H1 (cell line): ENCODE measurements at regions not wholly inside any gene's neighbourhood (a gene's known extent, or its start where the extent isn't known, plus 50 kb on each side); places are given as distances from the start of the nearest gene placed in this dataset.
"Not testable (repeated sequence)": the region's sequence is repeated elsewhere in the genome, so short reads cannot be mapped to it uniquely, and the experiment has no call there.

ENCODE experiments used
- BRCA1 ChIP-seq: IDR thresholded peaks from 2 replicates; pipeline ENCODE4 v1.6.1; 2012; ENCODE audit warnings: low read depth, low read length, improper control_type of control experiment
- CHD2 ChIP-seq: IDR thresholded peaks from 2 replicates; pipeline ENCODE4 v1.6.1; 2012; ENCODE audit warnings: low read length, improper control_type of control experiment
- CREB1 ChIP-seq: IDR thresholded peaks from 2 replicates; pipeline ENCODE4 v1.6.1; 2012; ENCODE audit warnings: inconsistent platforms
- EZH2 ChIP-seq: fragments of 200-600 bp; sonication (generic); IDR thresholded peaks from 2 replicates; pipeline ENCODE4 v1.7.1; 2012; ENCODE audit warnings: low read depth, mild to moderate bottlenecking, moderate library complexity, low read length, inconsistent platforms; ENCODE audit not compliant: severe bottlenecking
- JUN ChIP-seq: IDR thresholded peaks from 2 replicates; pipeline ENCODE4 v1.6.1; 2011; ENCODE audit warnings: low read depth, mild to moderate bottlenecking, improper control_type of control experiment, low read length
- KDM5A ChIP-seq: fragments of 200-600 bp; IDR thresholded peaks from 2 replicates; pipeline ENCODE4 v1.7.1; 2012; ENCODE audit warnings: mild to moderate bottlenecking, low read length, inconsistent platforms, mixed read lengths
- MAFK ChIP-seq: IDR thresholded peaks from 2 replicates; pipeline ENCODE4 v1.6.1; 2012; ENCODE audit warnings: low read depth, mild to moderate bottlenecking, improper control_type of control experiment, low read length
- PHF8 ChIP-seq: fragments of 200-600 bp; sonication (generic); conservative IDR thresholded peaks from 2 replicates; pipeline ENCODE4 v1.7.1; 2012; ENCODE audit warnings: low read depth, mild to moderate bottlenecking, inconsistent platforms, low read length, moderate library complexity
- POLR2A ChIP-seq, 2 experiments: IDR thresholded peaks; 1 replicate in 1 of 2; 2 replicates in 1 of 2; pipeline ENCODE4 v1.6.1; 2011; ENCODE audit warnings: low read depth in 2 of 2, low read length in 2 of 2, mild to moderate bottlenecking in 2 of 2; ENCODE audit errors: control extremely low read depth in 1 of 2
- POLR2AphosphoS5 ChIP-seq: IDR thresholded peaks from 2 replicates; pipeline ENCODE4 v1.6.1; 2011; ENCODE audit warnings: low read depth, low read length
- SUZ12 ChIP-seq: fragments of 200-600 bp; sonication (generic); IDR thresholded peaks from 2 replicates; pipeline ENCODE4 v1.6.1; 2012; ENCODE audit warnings: mild to moderate bottlenecking, inconsistent platforms, low read length, moderate library complexity, mixed read lengths
- TEAD4 ChIP-seq: IDR thresholded peaks from 2 replicates; pipeline ENCODE4 v1.6.1; 2012; ENCODE audit warnings: low read depth, low read length, inconsistent platforms, mixed read lengths
- TF ChIP-seq, protein P1 (sequence below), 3 experiments: IDR thresholded peaks; 1 replicate in 2 of 3; 2 replicates in 1 of 3; pipeline versions ENCODE4 v1.5.1 to v1.6.1; 2011; ENCODE audit warnings: low read length in 3 of 3, mild to moderate bottlenecking in 3 of 3, inconsistent platforms in 2 of 3, low read depth in 1 of 3, moderate library complexity in 1 of 3; ENCODE audit not compliant: insufficient read depth in 1 of 3; ENCODE audit errors: control extremely low read depth in 1 of 3
- TF ChIP-seq, protein P2 (sequence below): IDR thresholded peaks from 2 replicates; pipeline ENCODE4 v1.6.1; 2012; ENCODE audit warnings: low read length, inconsistent platforms

DNA sequence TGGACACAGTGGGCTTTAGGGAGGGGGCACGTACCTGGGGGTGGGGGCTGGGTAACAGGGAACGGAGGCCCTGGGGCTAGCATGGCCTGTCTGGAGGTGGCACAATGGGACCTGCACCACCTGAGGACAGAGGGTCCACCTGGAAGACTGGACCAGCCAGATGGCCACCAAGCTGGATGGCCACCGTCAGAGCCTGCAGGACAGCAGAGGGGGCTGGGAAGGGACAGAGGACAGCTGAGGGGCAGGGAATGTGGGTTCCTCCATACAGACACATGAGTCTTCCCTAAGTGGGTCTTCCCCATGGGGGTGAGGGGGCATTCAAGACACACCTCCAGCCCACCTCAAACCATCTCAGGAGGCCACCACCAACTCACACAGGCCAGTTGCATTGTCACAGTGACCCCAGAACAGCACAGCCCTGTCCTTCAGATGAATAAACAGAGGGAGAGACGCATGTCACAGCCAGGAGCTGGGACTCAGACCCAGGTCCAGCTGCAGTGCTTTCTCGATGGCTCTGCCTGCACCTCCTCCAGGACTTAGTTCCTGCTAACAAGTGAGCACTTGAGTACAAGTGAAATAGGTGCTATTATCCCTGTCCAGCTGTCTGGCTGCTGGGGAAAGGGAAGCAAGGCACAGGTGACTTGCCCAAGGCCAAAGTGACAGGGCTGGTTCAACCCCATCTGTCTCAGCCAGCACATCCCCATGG, 52.4 kb upstream of the CSPG4 start:
- not testable (repeated sequence) for TF ChIP-seq POLR2A (IDR thresholded peaks at IDR 0.05; ENCODE audit: control extremely low read depth in 1 of 2, low read depth in 2 of 2, low read length in 2 of 2); MAFK; BRCA1; POLR2AphosphoS5; SUZ12; KDM5A; CREB1; JUN; PHF8; EZH2; TEAD4; CHD2
- TF ChIP-seq, protein P1, sequence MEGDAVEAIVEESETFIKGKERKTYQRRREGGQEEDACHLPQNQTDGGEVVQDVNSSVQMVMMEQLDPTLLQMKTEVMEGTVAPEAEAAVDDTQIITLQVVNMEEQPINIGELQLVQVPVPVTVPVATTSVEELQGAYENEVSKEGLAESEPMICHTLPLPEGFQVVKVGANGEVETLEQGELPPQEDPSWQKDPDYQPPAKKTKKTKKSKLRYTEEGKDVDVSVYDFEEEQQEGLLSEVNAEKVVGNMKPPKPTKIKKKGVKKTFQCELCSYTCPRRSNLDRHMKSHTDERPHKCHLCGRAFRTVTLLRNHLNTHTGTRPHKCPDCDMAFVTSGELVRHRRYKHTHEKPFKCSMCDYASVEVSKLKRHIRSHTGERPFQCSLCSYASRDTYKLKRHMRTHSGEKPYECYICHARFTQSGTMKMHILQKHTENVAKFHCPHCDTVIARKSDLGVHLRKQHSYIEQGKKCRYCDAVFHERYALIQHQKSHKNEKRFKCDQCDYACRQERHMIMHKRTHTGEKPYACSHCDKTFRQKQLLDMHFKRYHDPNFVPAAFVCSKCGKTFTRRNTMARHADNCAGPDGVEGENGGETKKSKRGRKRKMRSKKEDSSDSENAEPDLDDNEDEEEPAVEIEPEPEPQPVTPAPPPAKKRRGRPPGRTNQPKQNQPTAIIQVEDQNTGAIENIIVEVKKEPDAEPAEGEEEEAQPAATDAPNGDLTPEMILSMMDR (IDR thresholded peaks at IDR 0.05; ENCODE audit: control extremely low read depth in 1 of 3, insufficient read depth in 1 of 3, low read depth in 1 of 3, low read length in 3 of 3), result not testable (repeated sequence)
- TF ChIP-seq, protein P2, sequence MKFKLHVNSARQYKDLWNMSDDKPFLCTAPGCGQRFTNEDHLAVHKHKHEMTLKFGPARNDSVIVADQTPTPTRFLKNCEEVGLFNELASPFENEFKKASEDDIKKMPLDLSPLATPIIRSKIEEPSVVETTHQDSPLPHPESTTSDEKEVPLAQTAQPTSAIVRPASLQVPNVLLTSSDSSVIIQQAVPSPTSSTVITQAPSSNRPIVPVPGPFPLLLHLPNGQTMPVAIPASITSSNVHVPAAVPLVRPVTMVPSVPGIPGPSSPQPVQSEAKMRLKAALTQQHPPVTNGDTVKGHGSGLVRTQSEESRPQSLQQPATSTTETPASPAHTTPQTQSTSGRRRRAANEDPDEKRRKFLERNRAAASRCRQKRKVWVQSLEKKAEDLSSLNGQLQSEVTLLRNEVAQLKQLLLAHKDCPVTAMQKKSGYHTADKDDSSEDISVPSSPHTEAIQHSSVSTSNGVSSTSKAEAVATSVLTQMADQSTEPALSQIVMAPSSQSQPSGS, result not testable (repeated sequence)
